GF-D8 (cell line): ENCODE measurements at regions not wholly inside any gene's neighbourhood (a gene's known extent, or its start where the extent isn't known, plus 50 kb on each side); places are given as distances from the start of the nearest gene placed in this dataset.

Experiments
- DNase-seq: peaks from one replicate; lab custom pipeline; 2025; lab: John Stamatoyannopoulos, UW

DNA sequence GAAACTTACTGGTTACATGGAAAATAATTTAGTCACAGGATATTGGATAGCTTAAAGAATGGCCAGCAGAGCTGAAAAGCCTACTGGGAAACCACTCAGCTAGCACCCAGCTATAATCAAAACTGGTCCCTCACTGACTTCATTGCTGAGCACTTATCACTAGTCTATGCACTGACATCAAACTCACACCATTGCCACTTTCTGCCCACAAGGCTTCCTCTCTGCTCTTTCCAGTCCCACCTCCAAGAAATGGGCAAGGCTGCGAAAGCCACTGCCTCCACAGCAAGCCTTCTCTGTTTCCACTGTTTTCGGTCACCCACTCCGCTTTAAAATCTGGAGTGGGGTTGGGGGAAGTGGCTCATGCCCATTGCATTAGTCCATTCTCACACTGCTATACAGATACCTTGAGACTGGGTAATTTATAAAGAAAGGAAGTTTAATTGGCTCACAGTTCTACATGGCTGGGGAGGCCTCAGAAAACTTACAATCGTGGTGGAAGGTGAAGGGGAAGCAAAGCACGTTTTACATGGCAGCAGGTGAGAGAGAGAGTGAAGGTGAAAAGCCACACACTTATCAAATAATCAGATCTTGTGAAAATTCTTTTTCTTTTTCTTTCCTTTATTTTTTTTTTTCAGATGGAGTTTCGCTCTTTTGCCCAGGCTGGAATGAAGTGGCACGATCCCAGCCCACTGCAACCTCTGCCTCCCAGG is 77.0 kb upstream of the CERS6 start:
- no peak for DNase-seq

GRCh38 chr2:168380500-168380899 is 75.6 kb upstream of the CERS6 start:
- no peak for DNase-seq

DNA sequence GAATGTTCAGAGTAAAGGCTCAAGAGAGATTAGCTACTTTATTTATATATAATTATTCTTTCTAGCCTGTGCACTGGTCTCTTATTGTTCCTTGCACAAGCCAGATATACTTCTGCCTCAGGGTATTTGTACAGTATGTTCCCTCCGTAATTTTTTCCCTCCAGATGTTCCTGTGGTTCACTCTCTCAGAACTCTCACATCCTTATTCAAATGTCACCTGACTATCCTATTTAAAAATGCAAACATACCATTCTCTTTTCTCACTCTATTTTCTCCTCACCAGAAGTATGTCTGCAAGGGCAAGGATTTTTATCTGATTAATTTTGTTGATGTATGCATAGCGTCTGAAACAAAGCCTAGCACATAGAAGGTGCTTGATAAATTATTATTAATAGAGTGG is 64.0 kb upstream of the CERS6 start:
- no peak for DNase-seq

DNA sequence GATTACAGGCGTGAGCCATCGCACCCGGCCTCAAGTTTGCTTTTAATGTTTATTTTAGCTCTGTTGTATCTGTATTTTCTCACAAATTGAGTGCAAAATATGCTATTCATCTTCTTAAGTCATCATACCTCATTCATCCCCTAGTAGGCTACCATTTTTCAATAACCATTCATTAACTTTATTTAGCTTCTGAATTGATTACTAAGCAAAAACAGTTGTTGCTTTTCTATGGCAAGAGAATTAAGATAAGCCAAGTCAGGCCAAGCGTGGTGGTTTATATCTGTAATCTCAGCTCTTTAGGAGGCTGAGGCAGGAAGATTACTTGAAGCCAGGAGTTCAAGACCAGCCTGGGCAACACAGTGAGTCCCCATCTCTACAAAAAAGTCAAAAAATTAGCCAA is 63.3 kb upstream of the CERS6 start:
- DNase-seq: no peak

DNA sequence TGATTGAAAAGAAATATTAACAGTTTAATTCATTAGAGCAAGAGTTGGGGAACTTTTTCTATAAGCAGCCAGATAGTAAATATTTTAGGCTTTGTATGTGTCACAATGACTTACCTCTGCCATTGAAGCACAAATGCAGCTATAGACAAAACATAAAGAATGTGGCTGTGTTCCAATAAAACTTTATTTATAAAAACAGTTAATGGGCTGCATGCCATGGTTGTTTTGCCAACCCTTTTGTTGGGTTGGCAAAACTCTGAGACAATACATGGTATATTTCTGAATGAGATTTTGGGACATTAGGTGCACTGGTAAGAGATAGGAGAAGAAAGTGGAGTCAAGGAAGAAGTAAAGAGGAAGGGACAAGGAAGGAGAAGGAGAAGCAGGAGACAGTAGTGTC is 61.8 kb upstream of the CERS6 start:
- no peak for DNase-seq

GRCh38 chr2:168396131-168396530 is 59.9 kb upstream of the CERS6 start:
- no peak for DNase-seq

- no peak for DNase-seq
These were observed 58.4 kb upstream of the CERS6 start for GRCh38 chr2:168397629-168398028.

- DNase-seq: no peak
These were observed 55.0 kb upstream of the CERS6 start for GRCh38 chr2:168401048-168401556.

DNA sequence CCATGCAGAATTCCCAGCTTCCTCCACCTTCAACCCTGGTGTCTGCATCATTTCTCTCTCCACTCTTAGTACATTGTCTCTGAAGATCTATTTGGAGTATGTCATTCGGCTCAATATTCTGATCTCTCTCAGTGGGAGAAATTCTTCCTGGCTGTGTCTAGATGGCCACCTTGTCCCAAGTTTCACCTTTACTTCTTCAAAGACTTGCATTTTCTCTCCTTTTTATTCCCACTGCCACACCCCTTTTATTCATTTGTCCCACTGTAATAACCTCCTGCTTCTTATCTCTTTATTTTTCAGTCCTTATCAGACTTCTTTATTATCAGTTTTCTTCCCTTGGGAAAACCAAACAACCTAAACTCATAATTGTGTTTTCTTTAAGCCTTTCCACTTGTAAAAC is 54.3 kb upstream of the CERS6 start:
- no peak for DNase-seq

GRCh38 chr2:168402531-168402930 is 53.5 kb upstream of the CERS6 start:
- no peak for DNase-seq

GRCh38 chr2:168403736-168404135 is 52.3 kb upstream of the CERS6 start:
- no peak for DNase-seq

DNA sequence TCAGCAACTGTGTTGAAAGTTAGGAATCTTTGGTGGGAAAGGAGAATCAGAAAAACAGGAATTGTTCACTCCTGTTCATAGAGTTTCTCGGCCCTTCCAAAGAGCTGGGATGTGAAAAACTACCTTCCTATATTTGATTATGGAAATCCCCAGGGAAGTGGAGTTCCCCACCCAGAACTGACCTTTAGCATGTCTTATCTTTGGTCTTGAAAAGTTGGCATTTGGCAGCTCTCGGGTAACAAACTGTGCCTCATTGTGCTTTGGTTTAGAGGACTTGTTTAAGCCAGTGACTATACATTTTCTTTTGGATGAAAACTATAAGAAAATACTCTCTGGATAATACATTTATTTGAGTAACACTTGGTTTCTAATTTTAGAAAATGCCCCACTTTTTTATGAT is 51.3 kb upstream of the CERS6 start:
- no peak for DNase-seq
